ENCODE measurements at regions not wholly inside any gene's neighbourhood (a gene's known extent, or its start where the extent isn't known, plus 50 kb on each side); places are given as distances from the start of the nearest gene placed in this dataset.

- no peak overlapping the region for H3K9ac ChIP-seq (ENCODE audit: low read length)
- H3K27ac ChIP-seq (ENCODE audit: low read length) = no peak overlapping the region
- ChIA-PET CTCF (no interaction called here), POLR2A (ENCODE audit: unreplicated experiment) (no interaction called here)
- no peak overlapping the region for H3K4me2 ChIP-seq (ENCODE audit: low read length)
- H3F3A ChIP-seq (ENCODE audit: low read length, unreplicated experiment) = no peaks in the 10 kb centered on the region
- H3K4me3 ChIP-seq (ENCODE audit: low read length) = no peak overlapping the region
- no peak for DNase-seq
- H3K4me1 ChIP-seq (ENCODE audit: insufficient read depth, low read length) = no peaks in the 10 kb centered on the region
- H3K27me3 ChIP-seq (ENCODE audit: low read length) = no peaks in the 10 kb centered on the region
- no peaks in the 10 kb centered on the region for H3K9me2 ChIP-seq (replicated peaks; ENCODE audit: low read length)
- no peaks in the 10 kb centered on the region for H3K79me2 ChIP-seq (ENCODE audit: low read length)
- H3K9me3 ChIP-seq (ENCODE audit: low read length) = no peaks in the 10 kb centered on the region
- no peaks in the 10 kb centered on the region for H3K36me3 ChIP-seq (ENCODE audit: low read depth, low read length)
- no TSS peak for BruUV-seq (replicated peaks)
- H2AFZ ChIP-seq (ENCODE audit: low read length) = no peak overlapping the region
- ATAC-seq = no peak
- intact Hi-C loops (cut with micrococcal nuclease) = no loop called here
- no peaks in the 10 kb centered on the region for H4K20me1 ChIP-seq (ENCODE audit: low read length)
- no peak for TF ChIP-seq EZH2 (IDR thresholded peaks at IDR 0.05; ENCODE audit: low read length, unreplicated experiment)
- TF ChIP-seq CTCF (conservative IDR thresholded peaks at IDR 0.05; ENCODE audit: low read depth, low read length) = no peak
- no peak for TF ChIP-seq EZH2phosphoT487 (IDR thresholded peaks at IDR 0.05; ENCODE audit: borderline replicate concordance, low read length)
These were observed 713.6 kb downstream of the RNF144B start for GRCh38 chr6:19100752-19101151.

- ATAC-seq = no peak
- no peak for DNase-seq
- Histone ChIP-seq H3K4me3 (ENCODE audit: low read length) (no peak overlapping the region), H3K9ac (ENCODE audit: low read length) (no peak overlapping the region), H3K9me2 (replicated peaks; ENCODE audit: low read length) (no peaks in the 10 kb centered on the region), H3K36me3 (ENCODE audit: low read depth, low read length) (no peaks in the 10 kb centered on the region), H3K9me3 (ENCODE audit: low read length) (0 out of 2 replicates have a peak, but pooled peaks cover 4% of the 10 kb centered on the region), H4K20me1 (ENCODE audit: low read length) (no peaks in the 10 kb centered on the region), H3K27me3 (ENCODE audit: low read length) (no peaks in the 10 kb centered on the region), H2AFZ (ENCODE audit: low read length) (no peak overlapping the region), H3K4me2 (ENCODE audit: low read length) (no peak overlapping the region), H3K79me2 (ENCODE audit: low read length) (no peaks in the 10 kb centered on the region), H3K4me1 (ENCODE audit: insufficient read depth, low read length) (no peaks in the 10 kb centered on the region), H3K27ac (ENCODE audit: low read length) (no peak overlapping the region), H3F3A (ENCODE audit: low read length, unreplicated experiment) (no peaks in the 10 kb centered on the region)
- ChIA-PET POLR2A (ENCODE audit: unreplicated experiment) (no interaction called here), CTCF (no interaction called here)
- no peak for TF ChIP-seq EZH2 (IDR thresholded peaks at IDR 0.05; ENCODE audit: low read length, unreplicated experiment)
- BruUV-seq (replicated peaks) = no TSS peak
- intact Hi-C loops (cut with micrococcal nuclease) = no loop called here
These were observed 715.8 kb downstream of the RNF144B start for GRCh38 chr6:19102936-19103335.

DNA sequence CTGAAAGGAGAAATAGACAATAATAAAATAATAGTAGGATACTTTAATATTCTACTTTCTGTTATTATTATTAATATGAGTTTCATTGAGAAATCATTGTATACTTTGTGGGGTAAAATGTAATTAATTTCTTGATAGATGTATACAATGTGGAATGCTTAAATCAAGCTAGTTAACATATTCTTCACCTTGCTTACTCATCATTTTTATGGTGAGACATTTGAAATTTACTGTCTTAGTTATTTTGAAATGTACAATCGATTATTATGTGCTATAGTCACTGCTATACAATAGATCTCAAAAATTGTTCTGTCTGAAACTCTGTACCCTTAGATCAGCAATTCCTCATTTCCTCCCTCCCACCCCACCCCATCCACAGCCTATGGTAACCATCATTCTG lies 720.3 kb downstream of the RNF144B start:
- H3K9ac ChIP-seq (ENCODE audit: low read length) = no peak overlapping the region
- ATAC-seq (no peak), DNase-seq (no peak)
- no peaks in the 10 kb centered on the region for H4K20me1 ChIP-seq (ENCODE audit: low read length)
- no peaks in the 10 kb centered on the region for H3K27me3 ChIP-seq (ENCODE audit: low read length)
- H3K9me3 ChIP-seq (ENCODE audit: low read length) = 0 out of 2 replicates have a peak, but pooled peaks cover 4% of the 10 kb centered on the region
- no TSS peak for BruUV-seq (replicated peaks)
- CTCF ChIA-PET = no interaction called here
- no peak overlapping the region for H3K4me2 ChIP-seq (ENCODE audit: low read length)
- H2AFZ ChIP-seq (ENCODE audit: low read length) = no peak overlapping the region
- TF ChIP-seq EZH2 (IDR thresholded peaks at IDR 0.05; ENCODE audit: low read length, unreplicated experiment) = no peak
- TF ChIP-seq CTCF (conservative IDR thresholded peaks at IDR 0.05; ENCODE audit: low read depth, low read length) = no peak
- no peak for TF ChIP-seq EZH2phosphoT487 (IDR thresholded peaks at IDR 0.05; ENCODE audit: borderline replicate concordance, low read length)
- no peaks in the 10 kb centered on the region for H3K79me2 ChIP-seq (ENCODE audit: low read length)
- no peaks in the 10 kb centered on the region for H3K4me1 ChIP-seq (ENCODE audit: insufficient read depth, low read length)
- POLR2A ChIA-PET (ENCODE audit: unreplicated experiment) = no interaction called here
- no peak overlapping the region for H3K27ac ChIP-seq (ENCODE audit: low read length)
- intact Hi-C loops (cut with micrococcal nuclease) = no loop called here
- no peaks in the 10 kb centered on the region for H3F3A ChIP-seq (ENCODE audit: low read length, unreplicated experiment)
- no peaks in the 10 kb centered on the region for H3K9me2 ChIP-seq (replicated peaks; ENCODE audit: low read length)
- H3K36me3 ChIP-seq (ENCODE audit: low read depth, low read length) = no peaks in the 10 kb centered on the region
- no peak overlapping the region for H3K4me3 ChIP-seq (ENCODE audit: low read length)

All from PC-3 (cell line).